Ishikawa (cell line): ENCODE measurements at regions not wholly inside any gene's neighbourhood (a gene's known extent, or its start where the extent isn't known, plus 50 kb on each side); places are given as distances from the start of the nearest gene placed in this dataset.

Experiments
- CEBPB ChIP-seq: IDR thresholded peaks from 2 replicates; pipeline ENCODE4 v1.6.1; 2012
- CREB1 ChIP-seq: IDR thresholded peaks from 2 replicates; pipeline ENCODE4 v1.6.1; 2012; ENCODE audit warnings: low read depth
- EGR1 ChIP-seq: IDR thresholded peaks from 2 replicates; pipeline ENCODE4 v1.6.1; 2012
- EP300 ChIP-seq: IDR thresholded peaks from 2 replicates; pipeline ENCODE4 v1.6.1; 2012; ENCODE audit warnings: borderline replicate concordance
- FOXM1 ChIP-seq: IDR thresholded peaks from 2 replicates; pipeline ENCODE4 v1.6.1; 2012; ENCODE audit warnings: low read depth, borderline replicate concordance
- MAX ChIP-seq: IDR thresholded peaks from 2 replicates; pipeline ENCODE4 v1.6.1; 2012
- NFIC ChIP-seq: IDR thresholded peaks from 2 replicates; pipeline ENCODE4 v1.6.1; 2012
- RAD21 ChIP-seq: IDR thresholded peaks from 2 replicates; pipeline ENCODE4 v1.6.1; 2012; ENCODE audit warnings: low read depth
- REST ChIP-seq: IDR thresholded peaks from 2 replicates; pipeline ENCODE4 v1.6.1; 2012; ENCODE audit warnings: low read depth, mild to moderate bottlenecking
- TAF1 ChIP-seq: IDR thresholded peaks from 2 replicates; pipeline ENCODE4 v1.6.1; 2012; ENCODE audit warnings: low read depth, mild to moderate bottlenecking
- TCF12 ChIP-seq: IDR thresholded peaks from 2 replicates; pipeline ENCODE4 v1.6.1; 2012; ENCODE audit warnings: low read depth
- TEAD4 ChIP-seq: IDR thresholded peaks from 2 replicates; pipeline ENCODE4 v1.6.1; 2012
- USF1 ChIP-seq: IDR thresholded peaks from 2 replicates; pipeline ENCODE4 v1.6.1; 2012
- YY1 ChIP-seq: IDR thresholded peaks from 2 replicates; pipeline ENCODE4 v1.6.1; 2012; ENCODE audit warnings: low read depth
- ZBTB7A ChIP-seq: IDR thresholded peaks from 2 replicates; pipeline ENCODE4 v1.6.1; 2012; ENCODE audit warnings: low read depth

GRCh38 chr4:123708902-123709301 lies 312.3 kb downstream of the SPRY1 start:
- no peak for TF ChIP-seq EGR1
- TF ChIP-seq EP300 = no peak
- no peak for TF ChIP-seq TAF1
- TF ChIP-seq USF1 = no peak
- TF ChIP-seq CREB1 = no peak
- no peak for TF ChIP-seq ZBTB7A
- TF ChIP-seq TEAD4 = no peak
- no peak for TF ChIP-seq CEBPB
- TF ChIP-seq NFIC = no peak
- no peak for TF ChIP-seq FOXM1
- no peak for TF ChIP-seq RAD21
- no peak for TF ChIP-seq MAX
- no peak for TF ChIP-seq YY1
- TF ChIP-seq TCF12 = no peak
- TF ChIP-seq REST = no peak

GRCh38 chr4:123709336-123709735 lies 312.7 kb downstream of the SPRY1 start:
- TF ChIP-seq TEAD4 (no peak), FOXM1 (no peak), CREB1 (no peak), NFIC (no peak), MAX (no peak), YY1 (no peak), TAF1 (no peak), RAD21 (no peak), USF1 (no peak), CEBPB (no peak), TCF12 (no peak), EGR1 (no peak), ZBTB7A (no peak), REST (no peak), EP300 (no peak)

GRCh38 chr4:123731035-123731434 lies 334.4 kb downstream of the SPRY1 start:
- TF ChIP-seq ZBTB7A (no peak), CEBPB (no peak), EP300 (no peak), EGR1 (no peak), CREB1 (no peak), TEAD4 (no peak), FOXM1 (no peak), TAF1 (no peak), REST (no peak), YY1 (no peak), RAD21 (no peak)

- TF ChIP-seq YY1 = no peak
- no peak for TF ChIP-seq NFIC
- no peak for TF ChIP-seq CREB1
- TF ChIP-seq REST = no peak
- TF ChIP-seq CEBPB = no peak
- no peak for TF ChIP-seq RAD21
- no peak for TF ChIP-seq EGR1
- TF ChIP-seq TAF1 = no peak
- TF ChIP-seq ZBTB7A = no peak
- no peak for TF ChIP-seq MAX
- TF ChIP-seq FOXM1 = no peak
- TF ChIP-seq TEAD4 = no peak
- TF ChIP-seq USF1 = no peak
Observed at GRCh38 chr4:123737156-123737555, 340.6 kb downstream of the SPRY1 start.
